ENCODE measurements at regions not wholly inside any gene's neighbourhood (a gene's known extent, or its start where the extent isn't known, plus 50 kb on each side); places are given as distances from the start of the nearest gene placed in this dataset.

- no peak for DNase-seq (ENCODE audit: low read depth)
These were observed 127.1 kb downstream of the SLC30A10 start for GRCh38 chr1:219801156-219801820.

- DNase-seq (ENCODE audit: low read depth): peak; percentile 77
These were observed 129.9 kb downstream of the SLC30A10 start for GRCh38 chr1:219798283-219799030.

GRCh38 chr1:219797683-219798082 lies 130.7 kb downstream of the SLC30A10 start:
- DNase-seq (ENCODE audit: low read depth): no peak

- DNase-seq (ENCODE audit: low read depth): no peak
These were observed 131.3 kb downstream of the SLC30A10 start for GRCh38 chr1:219797009-219797408.

GRCh38 chr1:219795363-219795917 lies 132.9 kb downstream of the SLC30A10 start:
- DNase-seq (ENCODE audit: low read depth): no peak

GRCh38 chr1:219794085-219794743 lies 134.1 kb downstream of the SLC30A10 start:
- no peak for DNase-seq (ENCODE audit: low read depth)

GRCh38 chr1:219792337-219793021 lies 135.9 kb downstream of the SLC30A10 start:
- peak; percentile 82 for DNase-seq (ENCODE audit: low read depth)

GRCh38 chr1:219791766-219792165 lies 136.6 kb downstream of the SLC30A10 start:
- DNase-seq (ENCODE audit: low read depth): no peak

- DNase-seq (ENCODE audit: low read depth): peak; percentile 71
These were observed 137.3 kb downstream of the SLC30A10 start for GRCh38 chr1:219790834-219791615.

- DNase-seq (ENCODE audit: low read depth): no peak
These were observed 139.7 kb downstream of the SLC30A10 start for GRCh38 chr1:219788700-219789099.

GRCh38 chr1:219788091-219788490 lies 140.3 kb downstream of the SLC30A10 start:
- peak; percentile 82 for DNase-seq (ENCODE audit: low read depth)

- peak; percentile 34 for DNase-seq (ENCODE audit: low read depth)
These were observed 143.5 kb downstream of the SLC30A10 start for GRCh38 chr1:219784660-219785381.

GRCh38 chr1:219783605-219784235 lies 144.6 kb downstream of the SLC30A10 start:
- no peak for DNase-seq (ENCODE audit: low read depth)

GRCh38 chr1:219782929-219783328 lies 145.4 kb downstream of the SLC30A10 start:
- DNase-seq (ENCODE audit: low read depth): no peak

- no peak for DNase-seq (ENCODE audit: low read depth)
These were observed 146.0 kb downstream of the SLC30A10 start for GRCh38 chr1:219782311-219782710.

- no peak for DNase-seq (ENCODE audit: low read depth)
These were observed 146.9 kb downstream of the SLC30A10 start for GRCh38 chr1:219781491-219781890.

- DNase-seq (ENCODE audit: low read depth): no peak
These were observed 149.5 kb downstream of the SLC30A10 start for GRCh38 chr1:219778793-219779369.

GRCh38 chr1:219778110-219778509 lies 150.2 kb downstream of the SLC30A10 start:
- DNase-seq (ENCODE audit: low read depth): no peak

- no peak for DNase-seq (ENCODE audit: low read depth)
These were observed 154.0 kb downstream of the SLC30A10 start for GRCh38 chr1:219774386-219774785.

GRCh38 chr1:219773775-219774174 lies 154.6 kb downstream of the SLC30A10 start:
- DNase-seq (ENCODE audit: low read depth): no peak

Measured in iris pigment epithelial cell (primary cell).